HepG2 (cell line): ENCODE measurements at regions not wholly inside any gene's neighbourhood (a gene's known extent, or its start where the extent isn't known, plus 50 kb on each side); places are given as distances from the start of the nearest gene placed in this dataset.

Experiments used
- ATAC-seq: fragments of 200-7000 bp; cut with Tn5 transposase; 3 replicates; pipeline ENCODE4 v1.9.1; 2020; ENCODE audit warnings: mild to moderate bottlenecking, moderate library complexity
- BruUV-seq: library from RNA; stranded (reverse); fragments of 400-500 nt; replicated peaks from 2 replicates; lab custom pipeline; 2021; lab: Mats Ljungman, UMichigan
- CTCF ChIA-PET: fragments of 300-600 bp; formaldehyde crosslinking; extraction: SDS; loops from one replicate; lab custom pipeline; 2021; ENCODE audit warnings: low total read pairs, inconsistent platforms, low intra/inter-chr PET ratio; lab: Yijun Ruan, JAX
- POLR2A ChIA-PET: fragments of 350-600 bp; sonication (Branson Sonifier 250); formaldehyde crosslinking; loops from one replicate; lab custom pipeline; 2020; ENCODE audit warnings: antibody characterized with exemption, inconsistent platforms; lab: Yijun Ruan, JAX
- DNase-seq: peaks from one replicate; pipeline ENCODE4 v3.0.0-alpha.2; 2015; ENCODE audit warnings: low spot score
- FAIRE-seq: peaks from 3 replicates; lab custom pipeline; 2011; peaks lifted over from hg19 to GRCh38; lab: Jason Lieb, UNC
- H2AFZ ChIP-seq: one replicate; pipeline ENCODE4 v1.6.1; 2011; ENCODE audit warnings: low read length, inconsistent platforms
- H3K27ac ChIP-seq: fragments of 300-600 bp; 3 replicates; pipeline ENCODE4 v1.8.0; 2011; ENCODE audit warnings: mixed run types, mild to moderate bottlenecking, mixed read lengths, low read length, inconsistent platforms; ENCODE audit not compliant: insufficient read depth; ENCODE audit errors: extremely low read length
- H3K27me3 ChIP-seq, 2 experiments: fragments of 200-600 bp in 1 of 2; 2 replicates in 1 of 2; 3 replicates in 1 of 2; pipeline versions ENCODE4 v1.6.0 to v1.8.0; 2011; ENCODE audit warnings: low read length in 2 of 2, mild to moderate bottlenecking in 2 of 2, moderate library complexity in 2 of 2, inconsistent platforms in 1 of 2; ENCODE audit not compliant: insufficient read depth in 2 of 2, control insufficient read depth in 1 of 2
- H3K36me3 ChIP-seq, 2 experiments: fragments of 200-600 bp in 1 of 2; replicated peaks in 1 of 2; 2 replicates in 1 of 2; 3 replicates in 1 of 2; pipeline versions ENCODE4 v1.5.1 to v1.8.0; 2011; ENCODE audit warnings: low read length in 2 of 2, inconsistent platforms in 1 of 2; ENCODE audit not compliant: insufficient read depth in 2 of 2, control insufficient read depth in 1 of 2
- H3K4me1 ChIP-seq: 2 replicates; pipeline ENCODE4 v1.5.1; 2012; ENCODE audit warnings: low read length, inconsistent platforms; ENCODE audit not compliant: insufficient read depth
- H3K4me2 ChIP-seq: 2 replicates; pipeline ENCODE4 v1.6.0; 2011; ENCODE audit warnings: low read depth, low read length, inconsistent platforms
- H3K4me3 ChIP-seq, 3 experiments: fragments of 200-600 bp in 1 of 3; sonication (generic), shearing (Covaris generic) in 1 of 3; replicated peaks in 1 of 3; 2 replicates each; pipeline ENCODE4 v1.5.1; 2011 to 2016; ENCODE audit warnings: low read length in 3 of 3, inconsistent platforms in 2 of 3, low read depth in 2 of 3, mild to moderate bottlenecking in 2 of 3, control low read depth in 1 of 3, mixed read lengths in 1 of 3; ENCODE audit not compliant: insufficient read depth in 1 of 3
- H3K79me2 ChIP-seq: one replicate; pipeline ENCODE4 v1.6.1; 2011; ENCODE audit warnings: low read length, inconsistent platforms; ENCODE audit not compliant: insufficient read depth
- H3K9ac ChIP-seq: 2 replicates; pipeline ENCODE4 v1.6.0; 2011; ENCODE audit warnings: mild to moderate bottlenecking, low read depth, low read length, inconsistent platforms; ENCODE audit not compliant: insufficient read depth
- H3K9me3 ChIP-seq: 2 replicates; pipeline ENCODE4 v1.5.1; 2012; ENCODE audit warnings: mild to moderate bottlenecking, low read length
- H4K20me1 ChIP-seq: 2 replicates; pipeline ENCODE4 v1.6.0; 2011; ENCODE audit warnings: inconsistent platforms, mild to moderate bottlenecking, low read length, moderate library complexity; ENCODE audit not compliant: insufficient read depth
- AKAP8 ChIP-seq: sonication (generic); formaldehyde crosslinking; IDR thresholded peaks from 2 replicates; pipeline ENCODE4 v1.5.1; 2020; ENCODE audit warnings: mild to moderate bottlenecking, missing genetic modification reagents
- ARNTL ChIP-seq: sonication (generic); formaldehyde crosslinking; IDR thresholded peaks from 2 replicates; pipeline ENCODE4 v1.4.0; 2020; ENCODE audit warnings: mild to moderate bottlenecking, missing genetic modification reagents
- ASH2L ChIP-seq: fragments of 300-600, 200-600 bp; sonication (generic); IDR thresholded peaks from 2 replicates; pipeline ENCODE4 v1.7.0; 2017; ENCODE audit warnings: low read depth, mild to moderate bottlenecking, moderate library complexity, mixed read lengths, low read length; ENCODE audit not compliant: insufficient read length
- CAMTA2 ChIP-seq: sonication (generic); formaldehyde crosslinking; IDR thresholded peaks from 2 replicates; pipeline ENCODE4 v1.4.0; 2020; ENCODE audit warnings: mild to moderate bottlenecking, missing genetic modification reagents, borderline replicate concordance
- FOXM1 ChIP-seq: sonication (generic); formaldehyde crosslinking; IDR thresholded peaks from 2 replicates; pipeline ENCODE4 v1.5.0; 2020; ENCODE audit warnings: missing genetic modification reagents
- GABPA ChIP-seq, 2 experiments: IDR thresholded peaks; 2 replicates each; pipeline ENCODE4 v1.6.1; 2011 to 2016; ENCODE audit warnings: low read depth in 2 of 2, low read length in 1 of 2, missing biosample characterization in 1 of 2, missing genetic modification characterization in 1 of 2
- GZF1 ChIP-seq: sonication (generic); formaldehyde crosslinking; IDR thresholded peaks from 2 replicates; pipeline ENCODE4 v1.5.1; 2020; ENCODE audit warnings: mild to moderate bottlenecking, missing genetic modification reagents
- HOXA3 ChIP-seq: sonication (generic); formaldehyde crosslinking; IDR thresholded peaks from 2 replicates; pipeline ENCODE4 v1.5.0; 2020; ENCODE audit warnings: missing genetic modification reagents
- PHF21A ChIP-seq: sonication (generic); formaldehyde crosslinking; IDR thresholded peaks from 2 replicates; pipeline ENCODE4 v1.5.0; 2020; ENCODE audit warnings: mild to moderate bottlenecking, missing genetic modification reagents
- RFX1 ChIP-seq: fragments of 450-650 bp; IDR thresholded peaks from 2 replicates; pipeline ENCODE4 v1.6.1; 2017
- SP1 ChIP-seq, 2 experiments: fragments of 450-650 bp in 1 of 2; sonication (generic) in 1 of 2; formaldehyde crosslinking in 1 of 2; IDR thresholded peaks; 2 replicates each; pipeline versions ENCODE4 v1.4.0 to v1.6.1; 2016 to 2020; ENCODE audit warnings: missing genetic modification reagents in 1 of 2
- ZFP41 ChIP-seq: sonication (generic); formaldehyde crosslinking; IDR thresholded peaks from 2 replicates; pipeline ENCODE4 v1.4.0; 2020; ENCODE audit warnings: mild to moderate bottlenecking, missing genetic modification reagents, borderline replicate concordance
- ZMYM3 ChIP-seq: sonication (generic); formaldehyde crosslinking; IDR thresholded peaks from 2 replicates; pipeline ENCODE4 v1.5.1; 2020; ENCODE audit warnings: mild to moderate bottlenecking, missing genetic modification reagents
- ZNF101 ChIP-seq: sonication (generic); formaldehyde crosslinking; IDR thresholded peaks from 2 replicates; pipeline ENCODE4 v1.4.0; 2020; ENCODE audit warnings: mild to moderate bottlenecking, low read depth, missing genetic modification reagents, borderline replicate concordance
- ZNF546 ChIP-seq: sonication (generic); formaldehyde crosslinking; conservative IDR thresholded peaks from 2 replicates; pipeline ENCODE4 v1.8.1; 2023; ENCODE audit warnings: mild to moderate bottlenecking, missing genetic modification reagents
- ZNF569 ChIP-seq: sonication (generic); formaldehyde crosslinking; IDR thresholded peaks from 2 replicates; pipeline ENCODE4 v1.5.0; 2020; ENCODE audit warnings: mild to moderate bottlenecking, missing genetic modification reagents, moderate library complexity, borderline replicate concordance
- WGBS: methylation state at CpG from one replicate; pipeline ENCODE4 v1.1.6; 2017; ENCODE audit warnings: low lambda C conversion rate; 5-methylcytosine and 5-hydroxymethylcytosine counted together
- in situ Hi-C: cut with HindIII; loops from 2 replicates; pipeline ENCODE4 v1.10.0; 2017; ENCODE audit warnings: low pct_unique_long_range_greater_than_20kb; ENCODE audit not compliant: extremely low pct_ligation_motif_present
- intact Hi-C: fragments of 100-400 bp; cut with micrococcal nuclease; formaldehyde crosslinking; loops from one replicate; pipeline ENCODE4 v1.10.0; 2022; ENCODE audit not compliant: unreplicated experiment
- TF ChIP-seq, protein P1 (sequence below): sonication (generic); formaldehyde crosslinking; conservative IDR thresholded peaks from 2 replicates; pipeline ENCODE4 v1.5.0; 2020; ENCODE audit warnings: missing genetic modification reagents
- TF ChIP-seq, protein P2 (sequence below): IDR thresholded peaks from 2 replicates; pipeline ENCODE4 v1.6.1; 2016; ENCODE audit warnings: low read depth, control low read depth

DNA sequence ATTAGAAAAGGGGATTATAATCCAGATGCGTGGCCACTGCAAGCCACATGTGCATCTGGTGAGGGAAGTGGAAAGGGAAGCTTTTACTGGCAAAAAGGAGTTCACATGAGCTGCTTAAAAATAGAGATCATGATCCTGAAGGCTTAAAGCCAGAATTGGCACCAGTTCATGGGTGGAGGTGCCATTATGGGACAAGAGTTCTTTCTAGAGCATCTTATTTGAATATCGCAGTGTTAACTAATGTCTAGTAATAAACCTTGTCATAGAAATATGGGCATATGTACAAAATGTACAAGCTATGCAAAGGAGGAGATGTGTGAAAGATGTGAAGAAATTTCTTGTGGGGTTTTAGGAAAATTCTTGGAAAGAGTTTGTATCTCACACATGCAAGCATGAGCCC is 178.4 kb upstream of the CBLB start:
- Histone ChIP-seq H3K9ac (no peak overlapping the region), H2AFZ (no peak overlapping the region), H3K9me3 (no peaks in the 10 kb centered on the region), H4K20me1 (no peaks in the 10 kb centered on the region), H3K79me2 (no peaks in the 10 kb centered on the region), H3K36me3 (no peaks in the 10 kb centered on the region)
- BruUV-seq, result no TSS peak
- no peak for ATAC-seq
- FAIRE-seq, result no peak
- CTCF ChIA-PET, result no interaction called here
- WGBS, result 47% methylated on average over 2 of the region's 2 CpGs
- intact Hi-C loops, result no loop called here
- TF ChIP-seq, protein P1, sequence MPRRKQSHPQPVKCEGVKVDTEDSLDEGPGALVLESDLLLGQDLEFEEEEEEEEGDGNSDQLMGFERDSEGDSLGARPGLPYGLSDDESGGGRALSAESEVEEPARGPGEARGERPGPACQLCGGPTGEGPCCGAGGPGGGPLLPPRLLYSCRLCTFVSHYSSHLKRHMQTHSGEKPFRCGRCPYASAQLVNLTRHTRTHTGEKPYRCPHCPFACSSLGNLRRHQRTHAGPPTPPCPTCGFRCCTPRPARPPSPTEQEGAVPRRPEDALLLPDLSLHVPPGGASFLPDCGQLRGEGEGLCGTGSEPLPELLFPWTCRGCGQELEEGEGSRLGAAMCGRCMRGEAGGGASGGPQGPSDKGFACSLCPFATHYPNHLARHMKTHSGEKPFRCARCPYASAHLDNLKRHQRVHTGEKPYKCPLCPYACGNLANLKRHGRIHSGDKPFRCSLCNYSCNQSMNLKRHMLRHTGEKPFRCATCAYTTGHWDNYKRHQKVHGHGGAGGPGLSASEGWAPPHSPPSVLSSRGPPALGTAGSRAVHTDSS, result no peak
- TF ChIP-seq, all 625 proteins: peak for 0
- POLR2A ChIA-PET, result no interaction called here
- Histone ChIP-seq H3K27ac (no peak overlapping the region), H3K4me1 (no peaks in the 10 kb centered on the region), H3K4me3 (no peak overlapping the region), H3K27me3 (no peaks in the 10 kb centered on the region), H3K4me2 (no peak overlapping the region)
- DNase-seq, result no peak
- in situ Hi-C loops, result no loop called here

DNA sequence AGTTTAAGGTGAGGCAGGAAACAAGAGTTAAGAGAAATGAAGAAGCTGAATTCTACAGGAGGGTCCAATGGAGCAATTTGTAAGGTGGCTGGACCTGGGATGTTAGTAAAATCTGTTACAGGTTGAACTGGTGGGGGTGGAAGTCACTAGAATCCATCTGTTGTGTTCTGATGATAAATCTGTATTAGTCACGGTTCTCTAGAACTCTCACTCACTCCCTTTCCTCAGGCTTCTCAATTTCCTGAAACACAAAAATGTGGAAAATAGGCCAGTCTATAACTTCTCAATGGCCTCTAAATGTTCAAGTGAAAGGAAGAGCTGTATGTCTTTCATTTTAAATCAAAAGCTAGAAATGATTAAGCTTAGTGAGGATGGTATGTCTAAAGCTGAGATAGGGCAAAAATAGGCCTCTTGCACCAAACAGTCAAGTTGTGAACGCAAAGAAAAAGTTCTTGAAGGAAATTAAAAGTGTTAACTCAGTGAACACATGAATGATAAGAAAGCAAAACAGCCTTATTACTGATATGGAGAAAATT is 180.2 kb upstream of the CBLB start:
- Histone ChIP-seq H3K4me2 (no peak overlapping the region), H3K9ac (no peak overlapping the region), H3K4me1 (no peaks in the 10 kb centered on the region), H3K9me3 (no peaks in the 10 kb centered on the region), H3K4me3 (no peak overlapping the region), H2AFZ (no peak overlapping the region), H4K20me1 (no peaks in the 10 kb centered on the region), H3K79me2 (no peaks in the 10 kb centered on the region), H3K27ac (no peak overlapping the region), H3K36me3 (no peaks in the 10 kb centered on the region), H3K27me3 (no peaks in the 10 kb centered on the region)
- ATAC-seq, result no peak
- in situ Hi-C loops, result no loop called here
- intact Hi-C loops, result no loop called here
- BruUV-seq, result no TSS peak
- FAIRE-seq, result no peak
- WGBS, result 0% methylated on average over 2 of the region's 2 CpGs
- ChIA-PET CTCF (no interaction called here), POLR2A (no interaction called here)
- DNase-seq, result no peak
- TF ChIP-seq ASH2L, result no peak
- no peak for TF ChIP-seq ZNF546
- no peak for TF ChIP-seq AKAP8 (CRISPR knock-in tag)
- no peak for TF ChIP-seq ZNF101
- no peak for TF ChIP-seq ZNF569
- TF ChIP-seq, protein P2, sequence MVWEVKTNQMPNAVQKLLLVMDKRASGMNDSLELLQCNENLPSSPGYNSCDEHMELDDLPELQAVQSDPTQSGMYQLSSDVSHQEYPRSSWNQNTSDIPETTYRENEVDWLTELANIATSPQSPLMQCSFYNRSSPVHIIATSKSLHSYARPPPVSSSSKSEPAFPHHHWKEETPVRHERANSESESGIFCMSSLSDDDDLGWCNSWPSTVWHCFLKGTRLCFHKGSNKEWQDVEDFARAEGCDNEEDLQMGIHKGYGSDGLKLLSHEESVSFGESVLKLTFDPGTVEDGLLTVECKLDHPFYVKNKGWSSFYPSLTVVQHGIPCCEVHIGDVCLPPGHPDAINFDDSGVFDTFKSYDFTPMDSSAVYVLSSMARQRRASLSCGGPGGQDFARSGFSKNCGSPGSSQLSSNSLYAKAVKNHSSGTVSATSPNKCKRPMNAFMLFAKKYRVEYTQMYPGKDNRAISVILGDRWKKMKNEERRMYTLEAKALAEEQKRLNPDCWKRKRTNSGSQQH (CRISPR knock-in tag), result no peak
- TF ChIP-seq GABPA (IDR thresholded peaks at IDR 0.05; ENCODE audit: low read depth, low read length), result no peak
- TF ChIP-seq GABPA (CRISPR knock-in tag; IDR thresholded peaks at IDR 0.05; ENCODE audit: low read depth), result no peak
- TF ChIP-seq FOXM1 (CRISPR knock-in tag), result no peak
- no peak for TF ChIP-seq PHF21A (CRISPR knock-in tag)
- TF ChIP-seq SP1 (IDR thresholded peaks at IDR 0.05), result no peak
- TF ChIP-seq SP1 (CRISPR knock-in tag; IDR thresholded peaks at IDR 0.05), result no peak
- no peak for TF ChIP-seq ZFP41 (CRISPR knock-in tag)
- TF ChIP-seq GZF1 (CRISPR knock-in tag), result no peak
- no peak for TF ChIP-seq HOXA3 (CRISPR knock-in tag)
- TF ChIP-seq ZMYM3 (CRISPR knock-in tag), result no peak
- no peak for TF ChIP-seq RFX1
- no peak for TF ChIP-seq ARNTL
- TF ChIP-seq CAMTA2 (CRISPR knock-in tag), result no peak
